GM15510 (cell line): ENCODE measurements at regions not wholly inside any gene's neighbourhood (a gene's known extent, or its start where the extent isn't known, plus 50 kb on each side); places are given as distances from the start of the nearest gene placed in this dataset.

Source experiments
- POLR2A ChIP-seq: IDR thresholded peaks from 3 replicates; pipeline ENCODE4 v1.6.1; 2011; ENCODE audit warnings: borderline replicate concordance; ENCODE audit not compliant: insufficient read length; ENCODE audit errors: extremely low read depth

DNA sequence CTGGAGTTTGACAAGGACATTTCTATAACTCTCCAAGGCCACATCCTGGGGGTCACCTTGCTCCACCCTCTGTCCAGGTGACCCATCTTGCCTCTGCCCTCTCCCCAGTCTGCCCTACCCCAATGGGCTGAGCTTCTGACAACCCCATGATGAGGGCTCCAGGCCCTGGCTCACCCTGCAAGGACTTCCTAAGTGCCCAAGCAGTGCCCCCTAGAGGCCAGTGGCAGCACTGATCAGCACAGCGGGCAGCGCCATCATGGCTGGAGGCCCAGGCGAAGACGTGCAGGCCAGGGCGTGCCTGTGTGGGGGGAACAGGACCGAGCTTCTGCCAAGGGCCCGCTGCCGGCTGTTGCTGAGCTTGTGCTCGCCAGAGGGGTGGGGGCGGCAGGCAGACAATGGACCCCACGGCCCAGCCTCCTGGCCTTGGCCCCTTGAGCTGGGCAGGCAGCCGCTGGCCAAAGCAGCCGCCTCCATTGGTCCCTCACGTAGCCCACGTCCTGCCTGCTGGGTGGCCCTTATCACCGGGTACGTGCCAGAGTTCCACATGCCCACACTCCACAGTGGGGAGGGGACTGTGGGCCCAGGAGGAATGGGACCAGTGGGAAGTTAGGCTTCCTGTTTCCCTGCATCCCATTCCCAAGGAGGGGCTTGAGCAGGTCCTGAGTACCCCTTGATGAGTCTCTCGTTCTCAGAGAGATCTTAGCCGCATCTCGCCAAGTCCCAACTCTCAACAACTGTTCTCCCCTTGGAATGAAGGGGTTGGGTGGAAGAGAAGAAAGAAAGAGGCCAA is 64.3 kb downstream of the MRPL14 start:
- TF ChIP-seq POLR2A: no peak

- TF ChIP-seq POLR2A: no peak
Observed at GRCh38 chr6:44062105-44062770, 65.0 kb downstream of the MRPL14 start.

- no peak for TF ChIP-seq POLR2A
Observed at GRCh38 chr6:44061375-44062104, 65.7 kb downstream of the MRPL14 start.

DNA sequence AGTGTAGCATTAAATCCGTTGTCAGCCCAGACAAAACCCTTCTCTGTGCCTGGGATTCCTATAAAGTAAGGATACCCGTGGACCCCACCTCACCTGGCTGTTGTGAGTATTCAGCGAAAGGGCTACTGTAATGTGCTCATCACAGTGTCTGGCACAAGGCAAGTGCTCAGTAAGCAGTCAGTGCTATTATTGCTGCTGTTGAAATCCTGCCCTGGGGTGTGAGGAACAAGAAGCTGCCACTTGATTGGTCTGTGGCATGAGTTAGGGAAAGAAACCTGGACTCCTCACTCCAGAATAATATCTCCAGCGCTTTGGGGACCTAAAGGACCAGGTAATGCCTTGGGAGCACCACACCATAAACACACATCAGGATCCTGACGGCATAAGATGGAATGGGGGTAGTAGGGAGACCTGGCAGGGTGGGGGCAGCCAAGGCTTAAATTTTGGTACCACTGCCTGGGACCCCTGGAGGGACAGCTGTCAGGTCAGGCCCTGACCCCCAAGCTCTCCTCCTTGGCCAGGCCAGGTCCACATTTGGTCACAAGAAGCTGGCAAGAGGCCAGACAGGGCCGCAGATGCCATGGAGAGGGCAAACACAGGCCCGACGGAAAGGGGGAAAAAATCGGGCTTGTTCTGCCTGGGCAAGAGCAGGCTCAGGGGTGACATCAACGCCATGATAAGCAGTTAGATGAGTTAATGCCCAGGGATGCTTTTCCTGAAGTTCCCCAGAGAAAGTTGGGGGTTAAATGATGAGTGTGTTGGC is 66.5 kb downstream of the MRPL14 start:
- no peak for TF ChIP-seq POLR2A

- TF ChIP-seq POLR2A: no peak
Observed at GRCh38 chr6:44059359-44060346, 67.6 kb downstream of the MRPL14 start.

DNA sequence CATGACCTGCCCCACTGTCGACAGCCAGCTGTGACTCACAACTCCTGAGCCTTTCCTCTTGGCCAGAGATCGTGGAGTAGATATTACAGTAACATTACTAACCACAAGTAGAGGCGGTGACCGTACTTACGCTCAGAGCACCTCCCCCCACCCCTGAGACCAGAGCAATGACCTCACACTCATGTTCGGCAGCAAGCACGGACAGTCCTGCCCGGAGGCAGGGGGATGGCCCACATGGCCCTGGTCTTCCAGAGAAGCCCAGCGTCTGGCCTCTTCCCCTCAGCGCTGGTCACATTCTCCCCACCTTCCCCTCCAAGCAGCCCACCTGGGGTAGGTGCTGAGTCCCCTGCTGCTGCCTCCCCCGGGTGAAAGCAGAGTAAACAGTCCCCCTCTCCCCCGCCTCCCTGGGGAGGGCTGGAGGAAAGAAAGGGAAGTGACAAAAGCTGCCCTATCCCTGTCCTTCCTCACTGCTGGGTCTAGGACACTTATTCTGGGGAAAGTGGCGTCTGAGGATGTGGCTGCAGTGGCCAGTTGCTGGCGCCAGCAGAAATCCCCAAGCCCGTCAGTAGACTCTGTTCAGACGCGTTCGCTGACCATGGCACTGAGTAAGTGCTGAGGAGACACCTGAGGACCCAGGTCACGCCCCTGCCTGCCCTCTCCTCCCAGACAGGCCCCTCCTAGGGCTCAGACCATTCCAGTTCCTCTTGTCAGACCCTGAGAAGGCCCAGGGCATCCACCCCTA is 68.5 kb downstream of the MRPL14 start:
- TF ChIP-seq POLR2A: no peak

DNA sequence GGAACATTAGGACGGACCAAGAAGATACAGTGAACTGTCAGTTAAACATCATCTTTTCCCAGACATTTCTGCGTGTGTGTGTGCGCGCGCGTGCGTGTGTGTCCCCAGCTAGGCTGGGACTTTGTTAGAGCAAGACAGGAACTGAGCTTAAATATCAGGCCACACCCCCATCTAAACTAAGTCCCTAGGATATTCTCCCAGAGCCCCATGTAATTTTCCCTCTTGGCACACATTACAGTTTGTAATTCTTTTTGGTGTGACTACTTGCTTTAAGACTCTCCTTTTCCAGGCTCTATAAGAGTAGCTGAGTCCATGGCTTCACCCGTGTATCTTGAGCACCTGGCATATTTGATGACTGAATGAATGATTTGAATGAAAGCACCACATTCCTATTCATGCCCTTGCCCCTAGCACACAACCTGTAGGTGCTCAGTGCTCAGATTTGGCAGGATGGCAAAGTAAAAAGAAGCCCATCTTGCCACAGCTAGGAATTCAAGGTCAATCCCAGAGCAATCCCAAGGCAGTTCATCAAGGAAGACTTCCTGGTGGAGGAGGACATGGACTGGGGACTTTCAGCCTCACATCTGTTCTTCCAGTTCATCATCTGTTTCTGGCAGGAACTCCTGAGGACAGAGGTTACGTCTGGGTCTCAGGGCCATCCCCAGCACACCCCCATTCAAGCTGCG is 69.2 kb downstream of the MRPL14 start:
- TF ChIP-seq POLR2A: no peak

DNA sequence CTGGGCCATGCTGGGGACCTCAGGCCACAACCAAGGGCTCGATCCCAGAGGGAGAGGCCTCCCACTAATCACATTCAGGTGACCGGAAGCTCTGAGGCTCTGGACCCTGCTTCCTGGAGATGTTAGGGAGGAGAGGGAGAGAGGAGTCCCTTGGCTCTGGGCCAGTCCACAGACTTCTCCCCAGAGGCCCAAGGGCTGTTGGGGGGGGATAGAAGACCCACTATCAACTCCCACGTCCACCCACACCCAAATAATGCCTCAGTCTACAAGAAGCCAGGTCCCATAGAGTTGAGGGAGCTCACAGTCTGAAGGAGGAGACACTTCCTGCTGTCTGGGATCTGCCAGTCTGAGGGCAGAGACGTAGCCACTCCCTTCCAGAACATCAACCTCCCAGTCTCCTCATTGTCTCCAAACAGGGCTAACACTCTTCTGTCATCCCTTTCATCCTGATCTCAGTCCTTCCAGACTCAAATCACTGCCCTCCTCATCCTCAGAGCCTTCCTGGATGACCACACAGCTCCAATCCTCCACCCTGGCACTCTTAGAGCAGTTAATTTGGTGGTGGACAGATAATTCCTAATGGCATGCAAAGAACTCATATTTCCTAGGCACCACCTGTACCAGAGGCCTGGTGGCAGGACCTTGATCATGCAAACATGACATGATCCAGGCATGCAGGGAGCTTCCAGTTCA is 69.9 kb downstream of the MRPL14 start:
- no peak for TF ChIP-seq POLR2A

DNA sequence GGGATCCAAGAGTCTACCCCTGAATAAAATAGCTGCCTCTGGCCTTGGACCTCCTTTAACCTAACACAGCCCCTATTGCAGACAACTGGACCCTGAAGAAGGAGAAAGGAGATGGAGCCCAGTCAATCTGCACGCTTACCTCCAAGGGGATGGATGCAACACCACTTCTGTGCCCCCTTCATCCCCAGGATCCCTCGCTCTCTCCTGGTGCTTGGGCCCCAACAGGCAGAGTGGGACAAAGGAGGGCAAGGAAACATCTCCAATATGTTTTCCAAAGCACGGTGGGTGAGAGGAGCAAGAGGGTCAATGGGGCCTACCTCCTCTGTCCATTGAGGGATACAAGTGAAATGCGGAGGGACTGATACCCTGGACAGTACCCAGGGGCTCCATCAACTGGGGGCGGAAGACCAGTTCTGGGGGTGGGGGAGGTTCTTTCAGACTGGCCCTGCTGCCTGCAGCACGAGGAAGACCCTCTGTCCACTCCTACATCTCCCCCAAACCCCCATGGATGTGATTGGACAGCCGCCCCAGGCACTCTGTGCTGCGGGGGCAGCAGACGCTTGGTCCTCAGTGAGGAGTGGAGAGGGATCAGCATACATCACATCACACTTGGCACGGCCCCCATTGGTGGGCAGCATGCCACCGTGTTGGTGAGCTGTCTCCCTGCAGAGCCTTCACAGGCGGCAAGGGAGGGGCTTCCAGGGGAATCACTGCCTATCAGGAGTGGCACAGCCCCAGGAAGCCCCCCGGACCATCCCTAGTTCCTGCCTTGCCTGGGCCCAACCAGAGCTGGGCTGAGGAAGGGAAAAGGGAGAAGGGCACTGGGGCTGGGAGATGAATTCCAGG is 70.6 kb downstream of the MRPL14 start:
- no peak for TF ChIP-seq POLR2A

GRCh38 chr6:44054721-44055559 is 72.3 kb downstream of the MRPL14 start:
- TF ChIP-seq POLR2A: no peak
